ENCODE measurements at regions not wholly inside any gene's neighbourhood (a gene's known extent, or its start where the extent isn't known, plus 50 kb on each side); places are given as distances from the start of the nearest gene placed in this dataset.

DNA sequence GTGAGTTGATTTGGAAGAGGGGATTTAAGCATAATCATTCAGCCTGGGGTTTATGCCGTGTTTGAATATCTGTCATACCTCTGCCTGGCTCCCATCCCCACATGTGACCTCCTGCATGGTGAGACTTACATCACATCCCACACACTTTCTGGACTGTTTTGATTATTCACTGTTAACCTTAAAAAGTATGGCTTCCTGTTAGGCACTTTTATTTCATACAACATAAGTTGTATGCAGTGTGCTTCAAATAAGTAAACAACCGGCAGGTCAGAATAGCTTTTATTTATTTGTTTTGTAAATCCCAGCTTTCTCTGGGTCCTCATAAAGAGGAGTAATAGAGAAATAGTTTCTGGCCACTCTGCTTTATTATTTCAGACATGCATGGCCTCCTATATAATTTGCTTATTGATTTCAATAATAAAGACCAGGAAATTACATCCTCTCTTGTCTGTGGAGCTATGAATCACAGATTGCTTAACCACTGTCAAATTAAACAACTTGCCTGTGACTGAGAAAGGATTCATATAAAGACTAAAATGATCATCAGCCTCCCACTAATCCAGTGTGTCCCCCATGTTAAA is 376.8 kb upstream of the ZFP42 start:
- Histone ChIP-seq H3K27me3 (no peaks in the 10 kb centered on the region), H3K4me3 (no peak overlapping the region), H3K9ac (no peak overlapping the region), H3K36me3 (no peaks in the 10 kb centered on the region), H3K9me3 (no peaks in the 10 kb centered on the region), H3K4me2 (no peak overlapping the region), H3K4me1 (no peaks in the 10 kb centered on the region), H3K27ac (no peak overlapping the region), H4K20me1 (no peaks in the 10 kb centered on the region)
- no peak for TF ChIP-seq Cebpa-rat (IDR thresholded peaks at IDR 0.05)

DNA sequence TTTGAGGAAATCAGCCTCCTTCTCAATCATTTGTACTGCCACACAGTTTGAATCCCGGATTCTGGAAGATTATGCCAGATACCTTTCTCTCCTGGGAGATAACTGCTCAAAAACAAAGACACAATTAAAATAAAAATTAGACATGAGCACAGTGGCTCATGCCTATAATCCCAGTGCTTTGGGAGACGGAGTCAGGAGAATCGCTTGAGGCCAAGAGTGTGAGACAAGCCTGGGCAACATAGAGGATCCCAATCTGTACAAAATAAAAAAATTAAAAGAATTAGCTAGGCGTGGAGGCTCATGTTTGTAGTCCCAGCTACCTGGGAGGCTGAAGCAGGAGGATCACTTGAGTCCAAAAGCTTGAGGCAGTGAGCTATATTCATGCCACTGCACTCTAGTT is 376.3 kb upstream of the ZFP42 start:
- Histone ChIP-seq H3K4me3 (no peak overlapping the region), H4K20me1 (no peaks in the 10 kb centered on the region), H3K9ac (no peak overlapping the region), H3K4me2 (no peak overlapping the region), H3K27me3 (no peaks in the 10 kb centered on the region), H3K27ac (no peak overlapping the region), H3K9me3 (no peaks in the 10 kb centered on the region), H3K4me1 (no peaks in the 10 kb centered on the region), H3K36me3 (no peaks in the 10 kb centered on the region)
- TF ChIP-seq Cebpa-rat (IDR thresholded peaks at IDR 0.05) = no peak

DNA sequence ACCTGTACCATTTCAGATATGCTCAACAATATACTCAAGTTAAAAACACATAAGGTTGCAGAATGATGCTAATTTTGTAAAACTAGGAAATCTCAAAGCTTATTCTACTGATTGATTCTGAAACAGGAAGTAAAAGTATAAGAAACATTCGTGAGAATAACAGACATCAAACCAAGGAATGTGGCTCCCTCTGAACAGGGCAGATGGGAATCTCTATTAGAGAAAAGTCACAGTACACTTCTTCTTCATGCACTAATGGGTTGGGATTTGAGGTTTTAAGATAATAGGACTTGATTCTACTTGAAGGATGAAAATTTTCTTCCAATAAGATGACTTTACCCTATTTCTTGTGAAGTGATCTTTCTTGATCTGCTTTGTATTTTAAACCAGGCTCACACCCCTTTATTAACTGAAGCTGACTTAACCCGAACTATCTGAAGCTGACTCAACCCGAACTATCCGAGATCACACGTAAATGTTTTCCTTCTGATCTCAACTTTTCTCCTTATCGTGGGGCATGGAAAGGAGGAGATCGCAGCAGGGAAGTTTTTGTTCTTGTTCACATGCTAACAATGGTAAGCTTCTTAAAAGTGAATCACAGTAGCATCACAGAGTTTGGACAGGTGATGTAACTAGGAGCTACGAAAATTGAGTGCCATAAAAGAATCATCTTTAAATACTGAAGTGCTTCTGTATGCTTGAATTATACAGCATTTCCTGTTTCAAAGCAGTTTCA is 363.1 kb upstream of the ZFP42 start:
- no peak overlapping the region for H3K4me3 ChIP-seq
- H3K4me1 ChIP-seq = peaks cover 4% of the 10 kb centered on the region; the same call in 1 of the 2 replicates
- no peak for TF ChIP-seq Cebpa-rat (IDR thresholded peaks at IDR 0.05)
- no peak overlapping the region for H3K27ac ChIP-seq
- H3K4me2 ChIP-seq = no peak overlapping the region
- H4K20me1 ChIP-seq = no peaks in the 10 kb centered on the region
- H3K9me3 ChIP-seq = no peaks in the 10 kb centered on the region
- H3K9ac ChIP-seq = no peak overlapping the region
- no peaks in the 10 kb centered on the region for H3K27me3 ChIP-seq
- no peaks in the 10 kb centered on the region for H3K36me3 ChIP-seq

DNA sequence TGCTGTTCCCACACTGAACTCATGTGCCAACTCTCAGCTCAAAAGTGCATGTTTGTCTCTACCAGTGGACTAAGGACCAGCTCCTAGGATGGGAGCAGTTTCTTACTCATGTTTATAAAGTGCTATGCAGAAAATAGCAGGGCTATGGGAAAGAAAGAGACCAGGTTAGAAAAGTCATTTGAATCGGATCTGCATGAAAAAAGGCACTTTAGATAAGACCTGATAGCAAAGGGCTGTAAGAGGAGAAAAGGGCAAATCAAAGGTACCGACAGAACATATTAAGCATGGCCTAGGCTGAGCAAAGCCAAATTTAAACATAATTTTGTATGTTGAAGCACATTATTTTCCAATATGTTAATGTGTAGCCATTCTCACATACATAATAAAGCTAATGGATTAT is 362.3 kb upstream of the ZFP42 start:
- Histone ChIP-seq H4K20me1 (no peaks in the 10 kb centered on the region), H3K4me3 (no peak overlapping the region), H3K27me3 (no peaks in the 10 kb centered on the region), H3K4me1 (peaks cover 4% of the 10 kb centered on the region; the same call in 1 of the 2 replicates), H3K36me3 (no peaks in the 10 kb centered on the region), H3K4me2 (no peak overlapping the region), H3K9me3 (0 out of 2 replicates have a peak, but pooled peaks cover under 1% of the 10 kb centered on the region), H3K27ac (no peak overlapping the region), H3K9ac (no peak overlapping the region)
- TF ChIP-seq Cebpa-rat (IDR thresholded peaks at IDR 0.05) = no peak

DNA sequence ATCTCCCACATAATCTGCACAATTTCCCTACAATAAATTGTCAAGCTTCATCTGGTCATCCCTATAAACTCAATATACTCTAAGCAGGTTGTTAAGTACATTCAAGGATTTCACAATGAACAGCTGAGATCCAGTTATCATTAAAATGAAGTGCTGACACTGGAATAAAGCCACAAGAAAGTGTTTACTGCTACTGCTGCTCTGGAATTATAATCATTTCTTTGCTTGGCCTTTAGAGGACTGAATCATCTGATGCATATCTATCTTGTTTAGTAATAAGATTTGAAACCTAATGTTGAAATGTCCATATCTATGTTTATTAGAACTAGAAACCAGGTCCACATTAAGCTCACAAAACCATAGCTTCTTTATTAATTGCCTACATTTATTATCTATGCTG is 338.6 kb upstream of the ZFP42 start:
- H3K4me3 ChIP-seq = no peak overlapping the region
- no peaks in the 10 kb centered on the region for H4K20me1 ChIP-seq
- H3K36me3 ChIP-seq = no peaks in the 10 kb centered on the region
- TF ChIP-seq Cebpa-rat (IDR thresholded peaks at IDR 0.05) = no peak
- H3K9ac ChIP-seq = no peak overlapping the region
- no peak overlapping the region for H3K4me2 ChIP-seq
- no peaks in the 10 kb centered on the region for H3K27me3 ChIP-seq
- no peak overlapping the region for H3K27ac ChIP-seq
- H3K9me3 ChIP-seq = peaks cover 11% of the 10 kb centered on the region; the same call in 1 of the 2 replicates
- no peaks in the 10 kb centered on the region for H3K4me1 ChIP-seq

- Histone ChIP-seq H3K27me3 (no peaks in the 10 kb centered on the region), H3K9ac (no peak overlapping the region), H4K20me1 (no peaks in the 10 kb centered on the region), H3K4me2 (no peak overlapping the region), H3K27ac (no peak overlapping the region), H3K36me3 (no peaks in the 10 kb centered on the region), H3K4me3 (no peak overlapping the region), H3K9me3 (peaks cover under 1% of the 10 kb centered on the region; the same call in 1 of the 2 replicates), H3K4me1 (peaks cover 27% of the 10 kb centered on the region)
- no peak for TF ChIP-seq Cebpa-rat (IDR thresholded peaks at IDR 0.05)
Measured at GRCh38 chr4:187663076-187663475, 332.5 kb upstream of the ZFP42 start.

GRCh38 chr4:187664011-187664410 is 331.6 kb upstream of the ZFP42 start:
- Histone ChIP-seq H4K20me1 (no peaks in the 10 kb centered on the region), H3K9ac (no peak overlapping the region), H3K27me3 (no peaks in the 10 kb centered on the region), H3K4me2 (no peak overlapping the region), H3K36me3 (no peaks in the 10 kb centered on the region), H3K9me3 (no peaks in the 10 kb centered on the region), H3K4me3 (no peak overlapping the region), H3K4me1 (peaks cover 27% of the 10 kb centered on the region), H3K27ac (no peak overlapping the region)
- no peak for TF ChIP-seq Cebpa-rat (IDR thresholded peaks at IDR 0.05)

DNA sequence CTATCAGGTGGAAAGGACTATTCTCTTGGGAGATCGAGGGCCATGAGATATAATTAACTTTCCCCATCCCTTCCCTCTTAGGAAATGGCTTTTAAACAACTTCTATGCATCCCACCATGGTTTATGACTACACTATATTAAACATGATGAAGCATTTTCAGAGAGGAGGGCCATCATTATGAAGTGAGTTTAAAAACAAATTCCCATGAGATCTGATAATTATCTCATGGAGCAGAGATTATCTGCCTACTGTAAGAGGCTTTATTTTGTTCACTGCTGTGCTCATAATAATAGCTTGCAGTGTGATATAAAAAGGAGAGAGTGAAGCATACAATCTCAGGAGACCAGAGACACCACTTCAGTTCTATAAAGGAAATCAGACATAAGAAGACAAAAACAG is 330.5 kb upstream of the ZFP42 start:
- no peak for TF ChIP-seq Cebpa-rat (IDR thresholded peaks at IDR 0.05)
- H3K36me3 ChIP-seq = no peaks in the 10 kb centered on the region
- H4K20me1 ChIP-seq = no peaks in the 10 kb centered on the region
- H3K9ac ChIP-seq = no peak overlapping the region
- H3K4me2 ChIP-seq = peak overlapping the region; percentile 31
- H3K27ac ChIP-seq = no peak overlapping the region
- H3K4me1 ChIP-seq = peaks cover 27% of the 10 kb centered on the region
- no peaks in the 10 kb centered on the region for H3K27me3 ChIP-seq
- H3K9me3 ChIP-seq = no peaks in the 10 kb centered on the region
- H3K4me3 ChIP-seq = no peak overlapping the region

- H3K27me3 ChIP-seq = no peaks in the 10 kb centered on the region
- no peak overlapping the region for H3K27ac ChIP-seq
- H3K9ac ChIP-seq = no peak overlapping the region
- H3K36me3 ChIP-seq = no peaks in the 10 kb centered on the region
- H3K4me2 ChIP-seq = peak overlapping the region; percentile 31
- TF ChIP-seq Cebpa-rat (IDR thresholded peaks at IDR 0.05) = no peak
- peaks cover 27% of the 10 kb centered on the region for H3K4me1 ChIP-seq
- H3K4me3 ChIP-seq = no peak overlapping the region
- H3K9me3 ChIP-seq = no peaks in the 10 kb centered on the region
- no peaks in the 10 kb centered on the region for H4K20me1 ChIP-seq
Measured at GRCh38 chr4:187666034-187666433, 329.5 kb upstream of the ZFP42 start.

- Histone ChIP-seq H3K4me2 (0 out of 2 replicates have a peak overlapping the region, but pooled peaks have one; percentile 31), H3K27ac (no peak overlapping the region), H3K9ac (no peak overlapping the region), H3K36me3 (no peaks in the 10 kb centered on the region), H3K27me3 (no peaks in the 10 kb centered on the region), H3K4me1 (peaks cover 27% of the 10 kb centered on the region), H3K4me3 (no peak overlapping the region), H4K20me1 (no peaks in the 10 kb centered on the region), H3K9me3 (no peaks in the 10 kb centered on the region)
- TF ChIP-seq Cebpa-rat (IDR thresholded peaks at IDR 0.05) = no peak
Measured at GRCh38 chr4:187666697-187667494, 328.7 kb upstream of the ZFP42 start.
